ENCODE measurements at regions not wholly inside any gene's neighbourhood (a gene's known extent, or its start where the extent isn't known, plus 50 kb on each side); places are given as distances from the start of the nearest gene placed in this dataset.

- TF ChIP-seq ZKSCAN8 (CRISPR knock-in tag; IDR thresholded peaks at IDR 0.05) (no peak), TCF3 (CRISPR knock-in tag; IDR thresholded peaks at IDR 0.05) (no peak), SRF (CRISPR knock-in tag; IDR thresholded peaks at IDR 0.05) (no peak), MLX (CRISPR knock-in tag; conservative IDR thresholded peaks at IDR 0.05) (no peak), CTCF (IDR thresholded peaks at IDR 0.05 in 2 of 3, conservative IDR thresholded peaks at IDR 0.05 in 1 of 3; ENCODE audit: insufficient read depth in 2 of 3, low read depth in 1 of 3, low read length in 3 of 3) (peak in 1 of 3 experiments; percentile 11; a peak in 1 of 6 replicates), ZNF197 (CRISPR knock-in tag; IDR thresholded peaks at IDR 0.05; ENCODE audit: low read depth) (no peak), ZNF324 (CRISPR knock-in tag; IDR thresholded peaks at IDR 0.05) (no peak), NEUROD1 (IDR thresholded peaks at IDR 0.05; ENCODE audit: borderline replicate concordance, low read depth, low read length, partially characterized antibody) (peak; percentile 96), RBFOX2 (IDR thresholded peaks at IDR 0.05; ENCODE audit: low read depth, low read length) (peak; percentile 93), STAT6 (CRISPR knock-in tag; IDR thresholded peaks at IDR 0.05) (no peak), EGR1 (conservative IDR thresholded peaks at IDR 0.05) (peak; percentile 96), TAF1 (IDR thresholded peaks at IDR 0.05; ENCODE audit: control insufficient read depth, extremely low read depth, insufficient read depth, low read length, severe bottlenecking) (peak; percentile 65), HNRNPL (IDR thresholded peaks at IDR 0.05; ENCODE audit: low read depth, low read length) (no peak), DNMT1 (IDR thresholded peaks at IDR 0.05) (no peak), ASH1L (IDR thresholded peaks at IDR 0.05; ENCODE audit: borderline replicate concordance, low read depth, partially characterized antibody) (peak; percentile 80), ZNF263 (CRISPR knock-in tag; IDR thresholded peaks at IDR 0.05; ENCODE audit: borderline replicate concordance) (no peak), ATF3 (IDR thresholded peaks at IDR 0.05) (peak; percentile 57), ATF3 (CRISPR knock-in tag; conservative IDR thresholded peaks at IDR 0.05) (no peak), DEAF1 (CRISPR knock-in tag; IDR thresholded peaks at IDR 0.05) (no peak)
Observed at GRCh38 chr16:72664509-72665408, 383.2 kb downstream of the ZFHX3 start (continued).

Measured in K562 (cell line).